ENCODE measurements at regions not wholly inside any gene's neighbourhood (a gene's known extent, or its start where the extent isn't known, plus 50 kb on each side); places are given as distances from the start of the nearest gene placed in this dataset.

GRCh38 chr10:117670116-117670904 is 127.8 kb downstream of the EMX2 start:
- no peak for DNase-seq (ENCODE audit: low read depth, low spot score)

GRCh38 chr10:117673230-117674010 is 130.9 kb downstream of the EMX2 start:
- DNase-seq (ENCODE audit: low read depth, low spot score): no peak

- no peak for DNase-seq (ENCODE audit: low read depth, low spot score)
Observed at GRCh38 chr10:117674201-117674600, 131.7 kb downstream of the EMX2 start.

- DNase-seq (ENCODE audit: low read depth, low spot score): no peak
Observed at GRCh38 chr10:117674646-117675045, 132.1 kb downstream of the EMX2 start.

- no peak for DNase-seq (ENCODE audit: low read depth, low spot score)
Observed at GRCh38 chr10:117675514-117676055, 133.0 kb downstream of the EMX2 start.

- peak; percentile 41 for DNase-seq (ENCODE audit: low read depth, low spot score)
Observed at GRCh38 chr10:117677239-117677638, 134.7 kb downstream of the EMX2 start.

- no peak for DNase-seq (ENCODE audit: low read depth, low spot score)
Observed at GRCh38 chr10:117677890-117678500, 135.4 kb downstream of the EMX2 start.

- DNase-seq (ENCODE audit: low read depth, low spot score): no peak
Observed at GRCh38 chr10:117680601-117681000, 138.1 kb downstream of the EMX2 start.

GRCh38 chr10:117681104-117681503 is 138.6 kb downstream of the EMX2 start:
- no peak for DNase-seq (ENCODE audit: low read depth, low spot score)

GRCh38 chr10:117684046-117684610 is 141.6 kb downstream of the EMX2 start:
- no peak for DNase-seq (ENCODE audit: low read depth, low spot score)

- no peak for DNase-seq (ENCODE audit: low read depth, low spot score)
Observed at GRCh38 chr10:117684672-117685211, 142.2 kb downstream of the EMX2 start.

- DNase-seq (ENCODE audit: low read depth, low spot score): no peak
Observed at GRCh38 chr10:117685431-117685830, 142.9 kb downstream of the EMX2 start.

GRCh38 chr10:117686606-117687005 is 144.1 kb downstream of the EMX2 start:
- DNase-seq (ENCODE audit: low read depth, low spot score): no peak

- no peak for DNase-seq (ENCODE audit: low read depth, low spot score)
Observed at GRCh38 chr10:117688358-117688757, 145.8 kb downstream of the EMX2 start.

- no peak for DNase-seq (ENCODE audit: low read depth, low spot score)
Observed at GRCh38 chr10:117689566-117689965, 147.0 kb downstream of the EMX2 start.

- no peak for DNase-seq (ENCODE audit: low read depth, low spot score)
Observed at GRCh38 chr10:117690359-117690758, 147.8 kb downstream of the EMX2 start.

- DNase-seq (ENCODE audit: low read depth, low spot score): no peak
Observed at GRCh38 chr10:117694190-117694589, 151.6 kb downstream of the EMX2 start.

GRCh38 chr10:117697402-117697801 is 154.9 kb downstream of the EMX2 start:
- DNase-seq (ENCODE audit: low read depth, low spot score): no peak

GRCh38 chr10:117698809-117699208 is 156.3 kb downstream of the EMX2 start:
- DNase-seq (ENCODE audit: low read depth, low spot score): no peak

GRCh38 chr10:117699436-117700075 is 157.0 kb downstream of the EMX2 start:
- DNase-seq (ENCODE audit: low read depth, low spot score): no peak

GRCh38 chr10:117710181-117710798 is 167.7 kb downstream of the EMX2 start:
- peak; percentile 35 for DNase-seq (ENCODE audit: low read depth, low spot score)

Data from ELF-1 (cell line).